Brain microvascular endothelial cell (primary cell): ENCODE measurements at regions not wholly inside any gene's neighbourhood (a gene's known extent, or its start where the extent isn't known, plus 50 kb on each side); places are given as distances from the start of the nearest gene placed in this dataset.

Source experiments
- DNase-seq: peaks from one replicate; pipeline ENCODE4 v3.0.0-alpha.2; 2020
- H3K27ac ChIP-seq: fragments of 250-450 bp; sonication (Bioruptor Pico); 2 replicates; pipeline ENCODE4 v1.5.1; 2020; ENCODE audit warnings: mild to moderate bottlenecking, moderate library complexity
- H3K27me3 ChIP-seq: fragments of 250-450 bp; sonication (Bioruptor Pico); replicated peaks from 2 replicates; pipeline ENCODE4 v1.5.1; 2020; ENCODE audit warnings: mild to moderate bottlenecking
- H3K36me3 ChIP-seq: fragments of 250-450 bp; sonication (Bioruptor Pico); replicated peaks from 2 replicates; pipeline ENCODE4 v1.5.1; 2020; ENCODE audit warnings: mild to moderate bottlenecking
- H3K4me3 ChIP-seq: 2 replicates; pipeline ENCODE4 v1.5.1; 2011; ENCODE audit warnings: low read depth, mild to moderate bottlenecking, control low read depth, low read length, moderate library complexity
- in situ Hi-C: cut with HindIII; loops from 2 replicates; pipeline ENCODE4 v1.10.0; 2017; ENCODE audit warnings: low sequenced_read_pairs, low pct_ligation_motif_present
- TF ChIP-seq, protein P1 (sequence below): IDR thresholded peaks from 2 replicates; pipeline ENCODE4 v1.5.1; 2011; ENCODE audit warnings: low read depth, mild to moderate bottlenecking, moderate library complexity, low read length, control low read depth, inconsistent platforms; ENCODE audit errors: missing control alignments

DNA sequence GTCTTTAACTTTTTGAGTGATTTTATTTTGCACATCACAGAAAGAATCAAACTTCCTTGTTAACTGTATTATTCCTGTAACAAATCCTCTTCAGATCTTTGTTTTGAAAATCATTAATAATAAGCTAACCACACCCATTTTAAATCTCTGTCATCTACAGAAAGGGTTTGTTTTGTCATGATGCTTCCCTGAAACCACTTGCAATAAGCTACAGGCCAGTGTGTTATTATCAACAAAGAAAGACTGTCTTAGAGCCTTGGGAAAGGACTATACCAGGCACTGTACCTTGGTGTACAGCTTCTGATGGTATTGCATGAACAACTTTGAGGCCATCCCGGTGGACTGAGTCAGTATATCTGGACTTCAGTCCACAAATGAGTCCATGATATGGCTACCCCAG lies 145.3 kb upstream of the FAM3C start:
- no peaks in the 10 kb centered on the region for H3K27me3 ChIP-seq
- DNase-seq = no peak
- in situ Hi-C loops = loop anchor here (25.0 kb wide), 1 partner anchor 179 kb away; no protein-coding TSS in a partner anchor
- no peaks in the 10 kb centered on the region for H3K36me3 ChIP-seq
- H3K27ac ChIP-seq = no peak overlapping the region
- TF ChIP-seq, protein P1, sequence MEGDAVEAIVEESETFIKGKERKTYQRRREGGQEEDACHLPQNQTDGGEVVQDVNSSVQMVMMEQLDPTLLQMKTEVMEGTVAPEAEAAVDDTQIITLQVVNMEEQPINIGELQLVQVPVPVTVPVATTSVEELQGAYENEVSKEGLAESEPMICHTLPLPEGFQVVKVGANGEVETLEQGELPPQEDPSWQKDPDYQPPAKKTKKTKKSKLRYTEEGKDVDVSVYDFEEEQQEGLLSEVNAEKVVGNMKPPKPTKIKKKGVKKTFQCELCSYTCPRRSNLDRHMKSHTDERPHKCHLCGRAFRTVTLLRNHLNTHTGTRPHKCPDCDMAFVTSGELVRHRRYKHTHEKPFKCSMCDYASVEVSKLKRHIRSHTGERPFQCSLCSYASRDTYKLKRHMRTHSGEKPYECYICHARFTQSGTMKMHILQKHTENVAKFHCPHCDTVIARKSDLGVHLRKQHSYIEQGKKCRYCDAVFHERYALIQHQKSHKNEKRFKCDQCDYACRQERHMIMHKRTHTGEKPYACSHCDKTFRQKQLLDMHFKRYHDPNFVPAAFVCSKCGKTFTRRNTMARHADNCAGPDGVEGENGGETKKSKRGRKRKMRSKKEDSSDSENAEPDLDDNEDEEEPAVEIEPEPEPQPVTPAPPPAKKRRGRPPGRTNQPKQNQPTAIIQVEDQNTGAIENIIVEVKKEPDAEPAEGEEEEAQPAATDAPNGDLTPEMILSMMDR = no peak
- H3K4me3 ChIP-seq = no peak overlapping the region

DNA sequence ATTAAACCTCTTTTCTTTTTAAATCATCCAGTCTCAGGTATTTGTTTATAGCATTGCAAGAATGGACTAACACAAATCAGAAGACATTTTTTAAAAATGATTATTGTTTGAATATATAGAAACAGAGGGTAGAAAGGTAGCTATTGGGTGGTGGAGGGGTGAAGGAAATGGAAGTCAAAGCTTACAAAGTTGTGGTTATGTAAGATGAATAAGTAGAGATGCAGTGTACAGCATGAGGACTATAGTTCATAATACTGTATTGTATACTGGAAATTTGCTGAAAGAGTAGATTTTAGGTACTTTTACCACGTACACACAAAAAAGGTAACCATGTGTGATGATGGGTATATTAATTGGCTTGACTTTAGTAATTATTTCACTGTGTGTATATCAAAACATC lies 144.0 kb upstream of the FAM3C start:
- TF ChIP-seq, protein P1 = no peak
- Histone ChIP-seq H3K27ac (no peak overlapping the region), H3K4me3 (no peak overlapping the region), H3K36me3 (no peaks in the 10 kb centered on the region), H3K27me3 (no peaks in the 10 kb centered on the region)
- in situ Hi-C loops = loop anchor here (25.0 kb wide), 1 partner anchor 178 kb away; no protein-coding TSS in a partner anchor
- no peak for DNase-seq

DNA sequence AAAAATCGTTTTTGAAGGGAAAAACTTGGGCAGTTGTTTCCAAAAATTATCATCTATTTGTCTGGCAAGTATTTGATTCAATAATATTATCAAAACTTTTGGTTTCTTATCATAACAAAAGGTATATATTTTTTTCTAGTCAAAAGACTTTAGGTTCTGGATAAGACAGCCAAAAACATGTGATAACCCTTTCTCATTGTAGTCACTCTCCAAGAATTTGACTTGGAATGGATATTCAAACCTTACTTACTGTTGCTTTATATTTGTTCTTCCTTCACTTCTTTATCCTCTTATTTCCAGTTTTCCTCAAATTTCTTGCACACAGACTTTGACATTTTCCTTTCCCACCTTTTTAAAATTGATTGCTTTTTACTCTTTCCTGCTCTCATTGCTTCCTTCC lies 140.9 kb upstream of the FAM3C start:
- in situ Hi-C loops = loop anchor here (25.0 kb wide), 1 partner anchor 175 kb away; no protein-coding TSS in a partner anchor
- Histone ChIP-seq H3K27ac (no peak overlapping the region), H3K27me3 (no peaks in the 10 kb centered on the region), H3K4me3 (no peak overlapping the region), H3K36me3 (no peaks in the 10 kb centered on the region)
- TF ChIP-seq, protein P1 = no peak
- DNase-seq = no peak

DNA sequence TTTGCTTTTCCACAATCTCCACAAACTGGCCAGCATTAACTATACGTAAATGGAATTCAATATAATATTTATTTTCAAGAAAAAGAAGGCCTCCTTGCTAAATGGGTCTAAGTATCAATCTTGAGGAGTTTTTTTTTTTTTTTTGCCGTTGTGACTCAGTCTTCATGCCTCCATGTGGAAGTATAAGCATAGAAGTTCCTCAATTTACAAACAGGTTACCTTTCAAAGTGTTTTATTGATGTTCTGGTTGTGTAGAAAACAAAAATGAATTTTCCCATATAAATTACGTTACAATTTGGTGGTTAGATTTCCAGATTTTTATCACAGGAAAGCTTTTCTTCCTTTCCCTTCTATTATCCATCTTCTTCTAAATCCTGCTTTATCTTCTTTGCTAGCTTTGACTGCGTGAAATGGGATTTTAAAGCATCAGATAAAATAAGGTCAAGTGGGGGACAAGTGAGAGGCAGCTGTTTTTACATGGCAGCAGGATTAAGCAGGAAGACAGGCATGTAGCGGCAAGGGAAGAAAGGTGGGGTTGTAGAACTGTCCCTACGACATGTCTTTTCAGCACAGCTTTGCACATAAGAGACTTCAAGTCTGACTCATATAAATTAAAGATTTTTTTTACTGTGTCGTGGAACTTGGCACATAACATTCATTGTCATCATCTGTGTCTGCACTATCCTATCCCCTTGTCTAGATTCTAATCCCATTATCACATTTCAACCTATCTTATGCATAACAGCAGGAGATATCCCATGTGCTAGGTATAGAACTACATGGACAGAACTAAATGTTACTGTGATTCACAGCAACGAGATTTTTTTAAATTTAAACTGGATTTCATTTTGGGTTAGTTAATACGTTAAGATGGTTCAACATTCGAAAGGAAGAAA lies 135.3 kb upstream of the FAM3C start:
- H3K4me3 ChIP-seq = no peak overlapping the region
- in situ Hi-C loops = loop anchor here (25.0 kb wide), 1 partner anchor 169 kb away; no protein-coding TSS in a partner anchor
- TF ChIP-seq, protein P1 = no peak
- H3K36me3 ChIP-seq = no peaks in the 10 kb centered on the region
- no peaks in the 10 kb centered on the region for H3K27me3 ChIP-seq
- H3K27ac ChIP-seq = peak overlapping the region; percentile 79
- DNase-seq = peak; percentile 21

DNA sequence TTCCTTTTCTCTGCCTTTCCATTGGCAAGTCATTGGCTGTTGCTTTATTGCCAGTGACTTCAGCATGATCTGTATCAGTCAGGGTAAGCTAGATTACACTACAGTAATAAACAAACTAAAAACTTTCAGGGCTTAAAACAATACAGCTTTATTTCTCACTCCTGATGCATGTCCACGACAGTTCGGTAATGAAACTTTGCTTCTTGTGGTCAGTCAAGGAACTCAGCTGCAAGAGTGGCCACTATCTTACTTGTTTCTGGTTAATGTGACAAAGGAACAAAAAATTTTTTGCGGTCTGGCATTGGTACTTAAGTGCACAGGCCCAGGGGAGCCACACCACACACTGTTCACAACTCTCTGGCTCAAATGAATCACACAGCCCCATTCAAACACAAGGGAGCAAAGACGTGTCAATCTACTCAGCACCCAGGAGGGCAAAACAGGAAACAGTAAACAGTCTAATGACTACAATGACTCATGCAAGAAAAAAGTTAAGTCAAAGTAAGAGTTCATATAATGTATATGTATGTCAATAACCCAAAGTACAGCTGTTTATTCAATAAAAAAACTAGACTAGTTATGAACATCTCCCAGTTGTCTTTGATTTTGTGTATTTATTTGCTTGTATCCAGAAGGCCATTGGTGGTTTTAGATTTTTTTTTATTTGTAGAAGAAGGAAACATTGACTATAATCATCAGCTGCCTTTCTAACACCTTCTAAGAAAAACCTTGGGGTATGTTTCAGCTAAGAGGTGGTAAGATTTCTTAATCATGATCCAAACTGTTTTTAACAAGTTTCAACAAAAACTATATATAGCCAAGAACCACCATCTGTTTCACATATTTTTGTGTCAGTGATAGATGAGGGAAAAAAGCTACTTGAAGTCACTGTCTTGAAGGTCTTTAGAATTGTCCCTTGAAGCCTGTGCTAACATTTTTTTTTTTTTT lies 134.4 kb upstream of the FAM3C start:
- TF ChIP-seq, protein P1 = peak; percentile 10
- Histone ChIP-seq H3K36me3 (no peaks in the 10 kb centered on the region), H3K27ac (peak overlapping the region; percentile 79), H3K27me3 (no peaks in the 10 kb centered on the region), H3K4me3 (no peak overlapping the region)
- peak; percentile 99 for DNase-seq
- in situ Hi-C loops = loop anchor here (25.0 kb wide), 1 partner anchor 168 kb away; no protein-coding TSS in a partner anchor
